Vagina (tissue), 2 donors: ENCODE measurements at regions not wholly inside any gene's neighbourhood (a gene's known extent, or its start where the extent isn't known, plus 50 kb on each side); places are given as distances from the start of the nearest gene placed in this dataset.
"Not testable (repeated sequence)": the region's sequence is repeated elsewhere in the genome, so short reads cannot be mapped to it uniquely, and the experiment has no call there.

ENCODE experiments used
- DNase-seq, 2 donors: peaks; one replicate each; pipeline ENCODE4 v3.0.0-alpha.2; 2017; ENCODE audit errors: extremely low spot score in 2 of 2
- H3K27ac ChIP-seq: fragments of 200-600 bp; sonication (generic); one replicate; pipeline ENCODE4 v1.5.1; 2019
- H3K27me3 ChIP-seq: fragments of 200-600 bp; sonication (generic); one replicate; pipeline ENCODE4 v1.5.1; 2019
- H3K36me3 ChIP-seq, 2 donors: fragments of 200-600 bp; sonication (generic); one replicate each; pipeline ENCODE4 v1.5.1; 2017 to 2019
- H3K4me1 ChIP-seq: fragments of 200-600 bp; sonication (generic); one replicate; pipeline ENCODE4 v1.5.1; 2019
- H3K4me3 ChIP-seq, 2 donors: fragments of 200-600 bp; sonication (generic); 1 replicate in 1 of 2; 2 replicates in 1 of 2; pipeline ENCODE4 v1.5.1; 2016 to 2019
- H3K9me3 ChIP-seq: fragments of 200-600 bp; sonication (generic); one replicate; pipeline ENCODE4 v1.5.1; 2019
- CTCF ChIP-seq, 3 experiments: fragments of 450-650 bp in 2 of 3; fragments of 200-600 bp in 1 of 3; sonication (generic) in 1 of 3; IDR thresholded peaks; one replicate each; pipeline ENCODE4 v1.5.1; 2017 to 2019; ENCODE audit warnings: antibody characterized with exemption in 3 of 3, mild to moderate bottlenecking in 2 of 3, moderate library complexity in 2 of 3
- POLR2A ChIP-seq, 2 donors: fragments of 450-650 bp; IDR thresholded peaks; one replicate each; pipeline ENCODE4 v1.6.1; 2017; ENCODE audit warnings: antibody characterized with exemption in 2 of 2, mild to moderate bottlenecking in 2 of 2, moderate library complexity in 2 of 2
- POLR2AphosphoS5 ChIP-seq, 2 donors: sonication (generic); formaldehyde crosslinking; IDR thresholded peaks; one replicate each; pipeline ENCODE4 v1.9.0; 2017; ENCODE audit warnings: antibody characterized with exemption in 2 of 2, mild to moderate bottlenecking in 2 of 2, low read depth in 1 of 2; ENCODE audit not compliant: insufficient read depth in 1 of 2
- intact Hi-C: fragments of 100-400 bp; cut with DNase I; formaldehyde crosslinking; loops from one replicate; pipeline ENCODE4 v1.15.1; 2023

GRCh38 chr5:54792611-54793404 is 192.6 kb downstream of the ESM1 start:
- intact Hi-C loops = no loop called here
- H3K4me1 ChIP-seq = peaks cover 4% of the 10 kb centered on the region
- no peaks in the 10 kb centered on the region for H3K27me3 ChIP-seq
- no peak overlapping the region for H3K4me3 ChIP-seq
- DNase-seq = no peak
- no peaks in the 10 kb centered on the region for H3K36me3 ChIP-seq
- no peaks in the 10 kb centered on the region for H3K9me3 ChIP-seq
- no peak overlapping the region for H3K27ac ChIP-seq
- TF ChIP-seq POLR2A (IDR thresholded peaks at IDR 0.05) (no peak), CTCF (IDR thresholded peaks at IDR 0.05) (no peak), POLR2AphosphoS5 (IDR thresholded peaks at IDR 0.05; ENCODE audit: insufficient read depth in 1 of 2, low read depth in 1 of 2) (no peak)

- H3K36me3 ChIP-seq, H3K4me1 ChIP-seq, H3K27me3 ChIP-seq, DNase-seq, H3K4me3 ChIP-seq, H3K9me3 ChIP-seq, intact Hi-C loops, H3K27ac ChIP-seq: not testable (repeated sequence)
Measured at GRCh38 chr5:54787910-54788309, 197.5 kb downstream of the ESM1 start.

GRCh38 chr5:54785729-54786591 is 199.4 kb downstream of the ESM1 start:
- TF ChIP-seq CTCF (IDR thresholded peaks at IDR 0.05) = no peak
- TF ChIP-seq POLR2A (IDR thresholded peaks at IDR 0.05) = no peak
- no peak for TF ChIP-seq POLR2AphosphoS5 (IDR thresholded peaks at IDR 0.05; ENCODE audit: insufficient read depth in 1 of 2, low read depth in 1 of 2)
- Histone ChIP-seq H3K27me3 (no peaks in the 10 kb centered on the region), H3K9me3 (no peaks in the 10 kb centered on the region), H3K36me3 (no peaks in the 10 kb centered on the region), H3K27ac (no peak overlapping the region), H3K4me3 (no peak overlapping the region), H3K4me1 (no peaks in the 10 kb centered on the region)
- intact Hi-C loops = no loop called here
- no peak for DNase-seq

GRCh38 chr5:54778783-54779182 is 206.6 kb downstream of the ESM1 start:
- DNase-seq = no peak
- intact Hi-C loops = no loop called here
- Histone ChIP-seq H3K27ac (no peak overlapping the region), H3K4me1 (peaks cover 4% of the 10 kb centered on the region), H3K9me3 (no peaks in the 10 kb centered on the region), H3K27me3 (no peaks in the 10 kb centered on the region), H3K4me3 (no peak overlapping the region), H3K36me3 (no peaks in the 10 kb centered on the region)
- TF ChIP-seq POLR2AphosphoS5 (IDR thresholded peaks at IDR 0.05; ENCODE audit: insufficient read depth in 1 of 2, low read depth in 1 of 2) (no peak), POLR2A (IDR thresholded peaks at IDR 0.05) (no peak), CTCF (IDR thresholded peaks at IDR 0.05) (no peak)

- no peak overlapping the region for H3K4me3 ChIP-seq
- H3K4me1 ChIP-seq = peaks cover 4% of the 10 kb centered on the region
- no peaks in the 10 kb centered on the region for H3K36me3 ChIP-seq
- intact Hi-C loops = no loop called here
- no peaks in the 10 kb centered on the region for H3K9me3 ChIP-seq
- TF ChIP-seq CTCF (IDR thresholded peaks at IDR 0.05) (no peak), POLR2A (IDR thresholded peaks at IDR 0.05) (no peak), POLR2AphosphoS5 (IDR thresholded peaks at IDR 0.05; ENCODE audit: insufficient read depth in 1 of 2, low read depth in 1 of 2) (no peak)
- no peak overlapping the region for H3K27ac ChIP-seq
- DNase-seq = no peak
- no peaks in the 10 kb centered on the region for H3K27me3 ChIP-seq
Measured at GRCh38 chr5:54775645-54776044, 209.7 kb downstream of the ESM1 start.
